Inflammatory macrophage (primary cell): ENCODE measurements at regions not wholly inside any gene's neighbourhood (a gene's known extent, or its start where the extent isn't known, plus 50 kb on each side); places are given as distances from the start of the nearest gene placed in this dataset.
"Not testable (repeated sequence)": the region's sequence is repeated elsewhere in the genome, so short reads cannot be mapped to it uniquely, and the experiment has no call there.

Experiments used
- DNase-seq, 2 donors: peaks; one replicate each; pipeline ENCODE4 v3.0.0-alpha.2; 2020 to 2022

DNA sequence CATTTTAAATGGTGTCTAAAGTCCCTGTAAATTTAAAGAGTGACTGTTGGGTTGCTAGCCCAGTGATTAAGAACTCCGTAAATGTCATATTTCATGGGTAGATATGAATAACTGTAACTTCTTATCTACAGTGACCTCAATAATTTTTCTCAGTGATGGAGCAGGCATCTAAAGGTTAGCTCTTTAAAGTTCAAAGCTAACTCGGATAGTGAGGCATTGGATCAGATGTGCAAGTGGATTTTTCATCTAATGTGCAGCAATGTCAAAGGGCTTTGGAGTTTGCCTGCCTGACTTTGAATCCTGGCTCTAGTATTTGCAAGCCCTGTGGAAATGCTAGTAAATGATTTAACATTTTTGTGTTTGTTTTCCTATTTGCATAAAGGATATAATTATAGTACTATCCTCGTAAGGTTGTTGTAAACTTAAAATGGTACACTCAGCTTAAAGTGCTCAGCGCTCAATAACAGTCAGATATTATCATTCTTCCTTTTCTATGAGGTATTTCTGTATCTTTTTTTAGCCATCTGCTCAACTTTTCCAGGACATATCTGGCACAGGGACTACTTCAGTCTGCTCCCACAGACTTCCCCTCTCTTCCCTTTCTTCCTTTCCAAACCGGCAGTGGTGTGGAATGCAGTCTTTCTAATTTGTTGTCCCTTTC is 163.7 kb upstream of the ELL2 start:
- no peak for DNase-seq

DNA sequence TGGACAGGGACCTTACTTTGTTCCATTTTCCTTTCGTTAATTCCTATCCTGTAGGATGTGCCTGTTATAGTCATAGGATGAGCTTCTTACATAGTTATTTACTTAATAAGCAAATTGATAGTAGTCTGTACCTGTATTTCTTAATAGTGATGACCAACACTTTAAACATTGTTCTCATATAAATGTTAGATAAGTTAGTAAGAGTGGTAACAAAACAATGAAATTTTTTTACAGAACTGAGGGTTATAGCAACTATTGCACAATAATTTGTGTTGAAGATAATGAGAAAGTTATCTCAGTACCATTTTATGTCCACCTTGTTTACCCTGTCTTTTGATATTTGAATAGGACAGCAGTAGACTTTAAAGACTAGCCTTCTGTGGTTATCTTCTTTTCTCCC is 162.9 kb upstream of the ELL2 start:
- no peak for DNase-seq

DNA sequence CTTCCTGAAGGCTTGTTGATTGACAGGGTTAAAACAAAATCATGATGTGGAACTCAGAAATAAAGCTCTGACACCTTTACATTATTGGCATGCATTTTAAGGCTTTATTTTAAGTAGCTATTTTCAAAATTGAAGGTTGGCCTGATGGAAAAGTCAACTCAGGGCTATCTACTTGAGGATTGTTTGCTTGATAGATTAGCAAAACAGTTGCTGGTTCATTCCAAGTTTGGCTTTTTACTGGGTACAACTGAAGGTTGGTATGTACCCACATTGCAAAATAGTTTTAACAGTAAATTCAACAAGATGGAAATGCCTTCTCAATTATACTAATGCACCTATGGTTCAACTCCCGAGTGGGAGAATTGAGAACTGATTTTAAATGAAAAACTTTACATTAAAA is 161.8 kb upstream of the ELL2 start:
- DNase-seq = no peak

DNA sequence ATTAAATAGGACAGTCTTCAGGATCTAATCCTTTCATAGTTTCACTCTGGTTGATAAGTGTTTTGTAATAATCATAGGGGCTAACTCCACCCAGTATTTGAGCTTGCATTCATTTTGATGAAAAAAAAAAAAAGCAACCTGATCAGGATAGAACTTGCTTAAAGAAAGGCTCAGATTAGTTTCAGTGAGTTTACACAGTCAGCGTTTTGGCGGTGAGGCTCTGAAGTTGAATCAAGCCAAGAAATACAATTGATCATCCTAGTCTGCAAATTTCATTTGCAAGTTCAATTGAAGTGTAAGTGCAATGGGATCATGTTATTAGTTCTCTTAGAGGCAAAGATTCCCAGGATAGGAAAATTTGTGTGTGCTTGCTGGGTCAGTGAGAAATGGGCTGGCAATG is 159.7 kb upstream of the ELL2 start:
- DNase-seq = no peak

DNA sequence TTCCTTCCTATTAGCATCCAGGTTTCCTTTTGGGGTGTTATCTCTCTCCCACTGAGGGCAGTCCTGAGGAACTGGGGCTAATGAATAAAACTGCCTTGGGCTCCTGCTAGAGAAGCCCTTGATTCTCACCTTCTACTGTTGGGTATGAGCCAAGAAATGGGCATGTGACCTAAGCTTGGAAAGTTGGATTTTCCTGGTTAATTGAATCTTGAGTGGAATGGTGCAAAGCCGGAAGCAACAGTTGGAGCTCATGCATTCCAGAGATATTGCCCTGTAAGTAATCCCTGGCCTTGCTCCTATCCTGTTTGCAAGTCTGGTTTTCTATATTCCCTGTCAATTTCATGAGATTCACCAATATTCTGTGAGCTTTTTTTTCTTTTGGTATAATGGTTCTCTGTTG is 158.5 kb upstream of the ELL2 start:
- DNase-seq = no peak

DNA sequence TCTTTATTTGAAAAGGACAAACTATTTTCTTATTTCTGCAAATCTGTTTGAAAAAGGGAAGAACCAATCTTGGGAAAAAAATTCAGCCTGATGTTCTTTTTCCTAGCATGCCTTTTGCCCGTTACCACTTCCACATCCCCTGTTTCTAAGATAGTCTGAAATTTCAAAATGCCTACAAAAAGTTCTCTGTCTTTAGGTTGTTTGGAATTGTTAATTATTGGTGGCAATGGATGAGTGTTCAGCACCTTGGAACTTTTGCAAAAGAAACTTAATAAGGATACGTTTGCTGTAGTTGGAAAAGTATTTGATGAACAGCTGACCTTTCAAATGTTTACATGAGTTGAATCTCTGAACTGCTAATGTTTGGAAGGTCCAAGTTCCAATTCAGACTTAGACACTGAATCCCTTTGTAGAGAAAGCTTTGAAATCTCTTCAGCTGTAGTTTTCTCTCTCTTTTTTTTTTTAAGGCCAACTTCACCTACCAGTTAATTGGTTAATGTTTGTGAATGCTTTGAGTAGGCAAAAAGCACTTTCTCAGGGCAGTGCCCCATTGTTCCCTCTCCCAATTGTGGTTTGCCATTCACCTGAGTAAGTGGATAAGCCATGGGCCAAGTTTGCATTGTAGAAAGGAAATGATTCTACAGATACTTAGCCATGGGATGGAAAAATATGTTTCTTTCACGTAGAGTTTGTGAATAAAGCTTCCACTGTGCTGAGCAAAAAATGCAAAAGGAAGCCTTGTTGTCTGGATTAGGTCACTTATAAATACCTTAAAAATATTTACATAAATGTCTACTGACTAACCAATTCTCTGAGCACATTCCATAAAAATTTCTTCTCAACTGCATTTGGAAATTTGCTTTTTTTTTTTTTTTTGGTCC is 156.4 kb upstream of the ELL2 start:
- DNase-seq = peak in 1 of 2 donors; percentile 39

DNA sequence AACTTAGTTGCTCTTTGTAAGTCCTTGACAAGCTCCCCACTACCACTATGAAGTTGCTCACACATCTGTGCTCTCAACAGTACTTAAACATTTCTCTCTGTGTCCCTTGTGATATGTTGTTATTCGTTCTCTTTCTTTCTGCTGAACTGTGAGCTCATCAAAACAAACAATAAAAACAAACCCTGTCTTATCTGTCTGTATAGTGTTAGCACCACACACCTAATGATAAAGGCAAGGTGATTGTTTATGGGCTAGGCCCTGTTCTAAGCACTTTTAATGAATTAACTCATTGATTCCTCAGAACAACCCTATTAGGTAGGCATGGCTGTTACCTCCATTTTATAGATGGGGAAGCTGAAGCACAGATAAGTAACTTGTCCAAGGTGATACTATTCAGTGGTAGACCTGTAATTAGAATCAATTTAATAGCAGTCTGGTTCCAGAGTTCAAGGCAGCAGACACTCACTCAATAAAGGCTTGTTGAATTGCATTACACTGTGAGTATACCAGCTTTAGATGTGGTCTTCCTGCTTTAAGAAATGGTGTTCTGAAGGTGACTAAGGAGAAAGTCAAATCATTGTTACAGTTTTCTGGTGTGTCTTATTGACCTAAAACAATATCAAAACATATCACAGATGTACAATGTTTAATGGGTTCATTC is 153.6 kb upstream of the ELL2 start:
- DNase-seq = no peak

DNA sequence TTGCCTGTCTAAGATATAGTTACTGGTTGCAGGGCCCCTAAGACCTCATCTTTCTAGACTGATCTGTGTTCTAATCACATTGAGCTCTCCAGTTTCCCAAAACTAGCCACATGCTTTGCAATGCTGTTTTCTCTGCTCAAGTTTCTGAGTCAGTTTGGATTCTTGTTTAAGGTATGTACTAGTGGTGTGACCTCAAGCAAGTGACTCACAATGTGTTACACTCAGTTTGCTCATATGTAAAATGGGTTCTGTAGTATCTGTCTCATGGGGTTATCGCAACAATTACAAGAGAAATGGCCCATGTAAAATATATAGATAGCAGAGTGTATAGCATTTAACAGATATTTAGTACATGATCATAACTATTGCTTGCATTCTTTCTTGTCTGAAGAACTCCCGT is 153.1 kb upstream of the ELL2 start:
- DNase-seq = no peak

DNA sequence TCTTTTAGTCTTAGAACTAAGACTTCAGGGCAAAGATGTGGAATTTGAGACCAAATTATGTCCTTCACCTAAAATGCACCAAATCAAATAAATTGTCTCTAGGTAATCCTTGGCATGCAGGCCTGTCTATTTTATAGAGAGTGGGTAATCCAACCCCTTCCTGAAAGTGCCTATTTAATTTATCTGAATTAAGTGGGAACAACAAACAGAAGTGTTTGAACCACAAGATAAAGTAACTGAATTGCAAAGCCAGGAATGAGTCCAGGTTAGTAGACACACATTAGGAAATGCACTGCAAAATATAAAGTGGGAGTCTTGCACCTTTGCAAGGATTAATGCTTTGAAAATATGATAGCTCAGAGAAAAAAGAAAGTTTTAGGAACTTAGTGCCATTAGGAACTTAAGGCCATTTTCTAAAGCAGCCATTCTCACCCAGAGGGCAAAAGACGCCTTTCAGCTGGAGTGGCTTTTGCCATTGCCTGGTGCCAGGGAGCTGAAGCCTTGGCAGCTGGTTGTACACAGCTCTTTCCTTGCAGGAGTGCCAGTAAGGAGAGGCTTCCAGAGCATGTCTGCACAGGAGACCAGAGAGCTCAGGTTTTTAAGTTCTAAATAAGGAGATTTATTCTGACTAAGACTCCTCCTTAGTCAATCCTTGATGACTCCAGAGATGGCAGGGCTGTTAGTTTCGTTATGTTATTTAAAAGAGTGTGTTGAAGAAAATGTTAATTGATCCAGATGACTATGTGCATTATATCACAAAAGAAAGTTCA is 151.7 kb upstream of the ELL2 start:
- DNase-seq = no peak

DNA sequence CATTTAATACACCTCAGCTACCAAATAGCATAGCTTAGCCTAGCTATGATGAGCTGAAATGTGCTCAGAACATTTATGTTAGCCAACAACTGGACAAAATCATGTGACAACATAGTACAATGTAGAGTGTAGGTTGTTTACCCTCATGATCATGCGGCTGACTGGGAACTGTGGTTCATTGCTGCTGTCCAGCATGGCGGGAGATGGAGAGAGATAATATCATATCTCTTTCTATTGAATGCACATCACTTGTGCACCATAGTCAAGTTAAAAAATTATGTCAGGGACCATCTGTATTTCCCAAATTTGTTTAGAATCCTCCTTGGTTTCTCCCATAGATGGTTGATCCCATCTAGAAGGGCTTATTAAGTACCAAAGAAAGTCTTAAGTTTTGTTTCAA is 151.1 kb upstream of the ELL2 start:
- DNase-seq = no peak

DNA sequence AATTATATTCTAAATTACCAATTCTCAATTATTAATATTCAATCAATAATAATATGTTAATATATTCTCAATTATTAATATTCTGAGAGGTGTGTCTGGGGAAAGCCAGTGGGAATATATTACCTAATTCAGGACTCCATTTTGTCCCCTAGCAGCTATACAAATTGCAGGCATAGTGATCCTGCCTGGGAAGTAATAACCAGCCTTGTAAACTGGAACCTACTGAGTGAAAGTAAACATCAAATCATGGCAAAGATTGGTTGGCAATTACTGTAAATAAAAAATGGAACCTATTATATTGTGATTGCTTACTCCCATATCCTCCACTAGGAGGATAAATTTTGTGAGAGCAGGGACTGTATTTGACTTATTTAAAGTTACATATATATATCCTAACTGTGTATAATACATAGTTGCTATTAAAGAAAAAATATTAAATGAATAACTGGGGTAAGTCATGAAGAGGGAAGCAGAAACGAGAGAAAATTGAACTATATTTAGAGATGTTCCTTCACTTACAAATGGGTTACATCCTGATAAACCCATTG is 150.5 kb upstream of the ELL2 start:
- no peak for DNase-seq

DNA sequence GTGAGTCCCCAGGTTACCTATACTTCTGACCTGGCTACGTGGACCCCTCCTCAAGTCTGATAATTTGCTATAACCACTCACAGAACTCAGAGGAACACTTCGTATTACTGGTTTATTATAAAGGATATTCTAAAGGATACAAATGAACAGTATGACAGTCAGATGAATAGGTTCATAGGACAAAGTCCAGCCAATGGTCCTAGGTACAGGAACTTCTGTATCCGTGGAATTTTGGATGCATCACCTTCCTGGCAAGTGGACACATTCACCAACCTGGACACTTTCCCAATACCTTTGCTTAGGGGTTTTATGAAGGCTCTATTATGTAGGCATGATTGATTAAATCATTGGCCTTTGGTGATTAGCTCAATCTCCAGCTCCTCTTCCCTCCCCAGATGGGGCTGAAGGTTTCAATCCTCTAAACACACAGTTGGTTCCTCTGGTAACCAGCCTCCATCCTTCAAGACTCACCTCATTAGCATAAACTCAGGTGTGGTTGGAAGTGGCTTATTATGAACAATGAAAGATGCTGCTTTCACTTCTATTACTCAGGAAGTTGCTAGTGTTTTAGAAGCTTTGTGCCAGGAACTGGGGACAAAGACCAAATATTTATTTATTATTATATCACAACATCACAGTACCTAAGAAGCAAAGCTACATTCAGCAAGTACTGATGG is 149.6 kb upstream of the ELL2 start:
- DNase-seq = no peak

DNA sequence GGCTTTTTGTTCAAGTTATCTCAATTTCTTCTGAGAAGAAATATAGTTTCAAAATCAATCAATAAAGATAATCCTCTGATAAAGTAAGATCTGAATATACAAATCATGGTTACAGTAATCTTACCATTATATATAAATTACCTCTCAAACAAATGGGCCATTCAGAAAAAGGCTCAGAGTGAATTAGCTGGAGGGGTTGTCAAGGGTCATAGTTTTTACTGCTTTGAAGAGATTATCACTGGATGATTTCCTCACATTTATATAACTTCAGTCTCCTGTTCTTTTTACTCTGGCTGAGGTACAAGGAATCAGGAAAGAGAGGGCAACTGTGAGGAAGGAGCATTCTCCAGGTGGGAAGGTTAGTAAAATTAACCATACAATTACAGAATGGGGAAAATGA is 148.6 kb upstream of the ELL2 start:
- DNase-seq = no peak

DNA sequence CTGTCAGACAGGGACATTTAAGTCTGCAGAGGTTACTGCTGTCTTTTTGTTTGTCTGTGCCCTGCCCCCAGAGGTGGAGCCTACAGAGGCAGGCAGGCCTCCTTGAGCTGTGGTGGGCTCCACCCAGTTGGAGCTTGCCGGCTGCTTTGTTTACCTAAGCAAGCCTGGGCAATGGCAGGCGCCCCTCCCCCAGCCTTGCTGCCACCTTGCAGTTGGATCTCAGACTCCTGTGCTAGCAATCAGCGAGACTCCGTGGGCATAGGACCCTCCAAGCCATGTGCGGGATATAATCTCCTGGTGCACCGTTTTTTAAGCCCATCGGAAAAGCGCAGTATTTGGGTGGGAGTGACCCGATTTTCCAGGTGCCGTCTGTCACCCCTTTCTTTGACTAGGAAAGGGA is 147.0 kb upstream of the ELL2 start:
- DNase-seq = not testable (repeated sequence)

DNA sequence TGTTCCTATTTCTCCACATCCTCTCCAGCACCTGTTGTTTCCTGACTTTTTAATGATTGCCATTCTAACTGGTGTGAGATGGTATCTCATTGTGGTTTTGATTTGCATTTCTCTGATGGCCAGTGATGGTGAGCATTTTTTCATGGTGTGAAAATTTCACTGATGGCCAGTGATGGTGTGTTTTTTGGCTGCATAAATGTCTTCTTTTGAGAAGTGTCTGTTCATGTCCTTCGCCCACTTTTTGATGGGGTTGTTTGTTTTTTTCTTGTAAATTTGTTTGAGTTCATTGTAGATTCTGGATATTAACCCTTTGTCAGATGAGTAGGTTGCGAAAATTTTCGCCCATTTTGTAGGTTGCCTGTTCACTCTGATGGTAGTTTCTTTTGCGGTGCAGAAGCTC is 142.2 kb upstream of the ELL2 start:
- DNase-seq = not testable (repeated sequence)

DNA sequence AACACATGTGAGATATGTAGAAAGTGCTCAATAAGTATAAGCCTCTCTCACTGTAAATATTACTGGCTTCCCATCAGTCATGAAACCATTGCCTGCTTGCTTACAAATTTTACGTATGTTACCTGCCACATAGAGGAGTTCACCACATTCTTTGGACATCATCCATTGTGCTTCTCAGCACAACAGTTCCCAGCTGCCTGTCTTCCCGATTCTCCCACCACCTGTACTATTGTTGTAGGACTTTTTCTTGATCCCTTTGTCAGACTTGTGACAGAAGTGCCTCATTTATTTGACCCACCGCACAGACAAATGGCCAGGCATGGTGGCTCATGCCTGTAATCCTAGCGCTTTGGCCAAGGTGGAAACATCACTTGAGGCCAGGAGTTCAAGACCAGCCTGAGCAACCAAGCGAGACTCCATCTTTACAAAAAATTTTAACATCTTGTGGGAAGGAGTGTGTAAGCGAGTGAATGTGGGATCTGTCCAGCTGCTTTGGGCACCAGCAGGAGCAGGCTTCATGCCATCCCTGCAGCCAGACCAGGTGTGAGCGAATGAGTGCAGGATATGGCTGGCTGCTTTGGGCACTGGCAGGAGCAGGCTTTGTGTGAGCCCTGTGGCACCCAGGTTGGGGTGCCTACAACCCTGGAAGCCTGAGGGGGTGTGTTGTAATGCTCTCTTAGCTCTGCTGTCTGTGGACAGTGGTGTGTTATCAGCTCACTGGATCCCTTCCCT is 139.9 kb upstream of the ELL2 start:
- DNase-seq = no peak

DNA sequence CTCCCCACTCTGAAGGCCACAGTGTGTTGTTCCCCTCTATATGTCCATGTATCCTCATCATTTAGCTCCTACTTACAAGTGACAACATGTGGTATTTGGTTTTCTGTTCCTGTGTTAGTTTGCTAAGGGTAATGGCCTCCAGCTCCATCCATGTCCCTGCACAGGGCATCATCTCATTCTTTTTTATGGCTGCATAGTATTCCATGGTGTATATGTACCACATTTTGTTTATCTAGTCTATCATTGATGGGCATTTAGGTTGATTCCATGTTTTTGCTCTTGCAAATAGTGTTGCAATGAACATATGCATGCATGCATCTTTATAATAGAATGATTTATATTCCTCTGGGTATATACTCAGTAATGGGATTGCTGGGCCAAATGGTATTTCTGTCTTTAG is 135.8 kb upstream of the ELL2 start:
- DNase-seq = not testable (repeated sequence)

DNA sequence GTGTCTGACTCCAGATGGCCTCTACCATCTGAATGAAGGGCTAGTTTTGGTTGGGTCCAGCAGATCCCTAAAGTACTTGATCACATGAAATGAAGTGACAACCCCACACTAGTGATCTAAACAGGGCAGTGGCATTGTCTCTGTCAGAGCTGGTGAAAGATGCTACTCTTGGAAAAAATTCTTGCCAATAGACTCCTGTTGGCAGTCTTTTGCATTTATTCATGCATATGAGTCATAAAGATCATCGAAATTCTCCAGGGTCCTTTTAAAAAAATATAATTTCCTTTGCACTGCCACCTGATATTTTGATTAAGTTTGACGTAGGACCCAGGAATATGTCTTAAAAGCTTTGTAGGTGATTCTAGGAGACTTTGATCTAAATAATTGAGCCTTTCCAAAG is 135.1 kb upstream of the ELL2 start:
- DNase-seq = no peak

DNA sequence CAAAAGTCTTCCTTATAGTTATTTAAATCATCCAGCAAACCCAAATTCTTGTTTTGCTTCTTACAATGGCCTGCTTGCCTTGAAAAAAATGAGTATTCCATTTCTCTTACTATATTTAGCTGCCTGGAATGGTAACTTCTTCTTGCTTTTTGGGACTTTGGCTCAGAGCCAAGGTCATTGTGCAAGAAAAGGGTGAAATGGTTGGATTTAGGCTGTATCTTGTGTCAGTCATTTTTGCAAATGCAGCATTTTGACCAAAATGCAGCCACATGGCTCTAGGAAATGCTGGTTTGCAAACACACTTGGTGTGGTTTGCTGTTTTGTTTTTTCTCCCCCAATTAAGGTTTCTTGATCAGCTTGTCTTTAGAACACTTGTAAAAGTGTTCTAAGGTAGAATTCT is 133.3 kb upstream of the ELL2 start:
- peak; percentile 27 to 33 for DNase-seq

DNA sequence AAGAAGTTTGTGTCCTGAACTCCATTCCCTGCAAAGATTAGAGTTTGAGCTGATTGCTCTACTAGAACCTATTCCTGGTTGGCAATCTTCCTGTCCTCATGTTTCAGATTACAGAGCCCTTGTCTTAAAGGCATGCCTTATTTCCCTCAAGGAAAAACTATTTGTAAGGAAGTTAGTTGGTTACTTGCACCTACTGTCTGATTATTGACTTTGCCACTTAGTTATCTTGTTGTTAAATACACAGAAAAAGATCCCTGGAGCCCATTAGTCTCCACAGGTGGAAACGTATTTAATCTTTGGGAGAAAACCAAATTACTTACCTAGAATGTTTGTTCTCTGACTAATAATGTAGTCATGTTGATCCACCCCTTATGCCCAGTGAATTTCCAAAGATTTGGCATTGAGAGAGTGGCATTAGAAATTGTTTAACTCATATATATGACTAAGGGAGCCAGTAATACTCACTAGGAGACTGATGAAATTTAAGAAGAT is 132.3 kb upstream of the ELL2 start:
- DNase-seq = no peak

DNA sequence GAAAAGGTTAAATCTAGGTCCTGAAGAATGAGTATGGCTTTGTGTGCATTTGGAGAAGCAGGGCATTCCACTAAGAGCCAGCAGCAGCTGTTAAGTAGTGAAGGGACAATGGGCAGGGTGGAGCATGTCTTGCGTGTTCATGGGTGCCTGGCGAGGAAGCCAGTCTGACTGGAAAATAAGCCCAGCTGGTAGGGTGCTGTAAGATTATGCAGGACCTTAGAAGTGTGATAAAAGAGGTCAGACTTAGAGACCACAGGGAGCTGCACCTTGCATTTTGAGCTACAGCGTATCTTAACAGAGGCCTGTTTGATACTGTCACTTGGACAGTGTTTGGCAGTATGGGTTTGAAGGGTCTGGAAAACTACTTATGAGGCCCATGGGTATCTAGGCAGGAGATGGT is 131.7 kb upstream of the ELL2 start:
- no peak for DNase-seq
